ENCODE measurements at regions not wholly inside any gene's neighbourhood (a gene's known extent, or its start where the extent isn't known, plus 50 kb on each side); places are given as distances from the start of the nearest gene placed in this dataset.
A peak's percentile ranks its signal among the peaks of the same experiment; 100 is the strongest.
"Not testable (repeated sequence)": the region's sequence is repeated elsewhere in the genome, so short reads cannot be mapped to it uniquely, and the experiment has no call there.

GRCh38 chr17:72175787-72176515 lies 55.1 kb downstream of the SOX9 start:
- DNase-seq (ENCODE audit: low read depth, low spot score): no peak

GRCh38 chr17:72176516-72176851 lies 55.7 kb downstream of the SOX9 start:
- no peak for DNase-seq (ENCODE audit: low read depth, low spot score)

- DNase-seq (ENCODE audit: low read depth, low spot score): peak; percentile 38
Measured at GRCh38 chr17:72176951-72177660, 56.3 kb downstream of the SOX9 start.

GRCh38 chr17:72177738-72178137 lies 56.9 kb downstream of the SOX9 start:
- no peak for DNase-seq (ENCODE audit: low read depth, low spot score)

GRCh38 chr17:72182371-72182873 lies 61.6 kb downstream of the SOX9 start:
- no peak for DNase-seq (ENCODE audit: low read depth, low spot score)

GRCh38 chr17:72183194-72183685 lies 62.4 kb downstream of the SOX9 start:
- DNase-seq (ENCODE audit: low read depth, low spot score): no peak

GRCh38 chr17:72184805-72185204 lies 64.0 kb downstream of the SOX9 start:
- DNase-seq (ENCODE audit: low read depth, low spot score): no peak

GRCh38 chr17:72185564-72185963 lies 64.7 kb downstream of the SOX9 start:
- no peak for DNase-seq (ENCODE audit: low read depth, low spot score)

GRCh38 chr17:72187556-72187955 lies 66.7 kb downstream of the SOX9 start:
- DNase-seq (ENCODE audit: low read depth, low spot score): no peak

GRCh38 chr17:72188801-72189200 lies 68.0 kb downstream of the SOX9 start:
- no peak for DNase-seq (ENCODE audit: low read depth, low spot score)

- DNase-seq (ENCODE audit: low read depth, low spot score): no peak
Measured at GRCh38 chr17:72189768-72190593, 69.2 kb downstream of the SOX9 start.

- DNase-seq (ENCODE audit: low read depth, low spot score): no peak
Measured at GRCh38 chr17:72191356-72191755, 70.5 kb downstream of the SOX9 start.

GRCh38 chr17:72191921-72192799 lies 71.3 kb downstream of the SOX9 start:
- DNase-seq (ENCODE audit: low read depth, low spot score): no peak

- DNase-seq (ENCODE audit: low read depth, low spot score): no peak
Measured at GRCh38 chr17:72192800-72193192, 72.0 kb downstream of the SOX9 start.

- no peak for DNase-seq (ENCODE audit: low read depth, low spot score)
Measured at GRCh38 chr17:72193391-72194106, 72.7 kb downstream of the SOX9 start.

- not testable (repeated sequence) for DNase-seq (ENCODE audit: low read depth, low spot score)
Measured at GRCh38 chr17:72194107-72194440, 73.3 kb downstream of the SOX9 start.

- DNase-seq (ENCODE audit: low read depth, low spot score): no peak
Measured at GRCh38 chr17:72199256-72199655, 78.4 kb downstream of the SOX9 start.

GRCh38 chr17:72204742-72205141 lies 83.9 kb downstream of the SOX9 start:
- DNase-seq (ENCODE audit: low read depth, low spot score): no peak

- DNase-seq (ENCODE audit: low read depth, low spot score): no peak
Measured at GRCh38 chr17:72205357-72205756, 84.5 kb downstream of the SOX9 start.

GRCh38 chr17:72205822-72206221 lies 85.0 kb downstream of the SOX9 start:
- no peak for DNase-seq (ENCODE audit: low read depth, low spot score)

GRCh38 chr17:72206376-72206775 lies 85.6 kb downstream of the SOX9 start:
- DNase-seq (ENCODE audit: low read depth, low spot score): no peak

All from iPS DF 19.7 (cell line).